ENCODE measurements at regions not wholly inside any gene's neighbourhood (a gene's known extent, or its start where the extent isn't known, plus 50 kb on each side); places are given as distances from the start of the nearest gene placed in this dataset.
"Not testable (repeated sequence)": the region's sequence is repeated elsewhere in the genome, so short reads cannot be mapped to it uniquely, and the experiment has no call there.

- TF ChIP-seq CTCF (IDR thresholded peaks at IDR 0.05 in 8 of 11, conservative IDR thresholded peaks at IDR 0.05 in 3 of 11); POLR2A (IDR thresholded peaks at IDR 0.05); POLR2AphosphoS5 (IDR thresholded peaks at IDR 0.05): not testable (repeated sequence)
These were observed 180.8 kb upstream of the OTX2 start for GRCh38 chr14:56990991-56991627.

Data from spleen (tissue), 7 donors.